Progenitor cell of endocrine pancreas (in vitro differentiated cells): ENCODE measurements at regions not wholly inside any gene's neighbourhood (a gene's known extent, or its start where the extent isn't known, plus 50 kb on each side); places are given as distances from the start of the nearest gene placed in this dataset.

Experiments
- DNase-seq: peaks from one replicate; pipeline ENCODE4 v3.0.0; 2021; ENCODE audit warnings: low spot score; ENCODE audit not compliant: unreplicated experiment
- H3K27ac Mint-ChIP-seq: 2 replicates; pipeline ENCODE4 v1.8.0; 2021; ENCODE audit warnings: mild to moderate bottlenecking, moderate library complexity, mixed read lengths
- H3K27me3 Mint-ChIP-seq: 2 replicates; pipeline ENCODE4 v1.8.0; 2021; ENCODE audit warnings: mixed read lengths
- H3K36me3 Mint-ChIP-seq: 2 replicates; pipeline ENCODE4 v1.8.0; 2022; ENCODE audit warnings: mixed read lengths; ENCODE audit not compliant: insufficient read depth
- H3K4me1 Mint-ChIP-seq: 2 replicates; pipeline ENCODE4 v1.8.0; 2021; ENCODE audit warnings: low read depth, mixed read lengths
- H3K4me3 Mint-ChIP-seq: 2 replicates; pipeline ENCODE4 v1.8.0; 2021; ENCODE audit warnings: low read depth, mild to moderate bottlenecking, moderate library complexity, mixed read lengths
- H3K9me3 Mint-ChIP-seq: 2 replicates; pipeline ENCODE4 v1.8.0; 2021; ENCODE audit warnings: low read depth, mixed read lengths
- CTCF ChIP-seq: fragments of 200-600 bp; sonication (generic); IDR thresholded peaks from one replicate; pipeline ENCODE4 v1.5.0; 2021; ENCODE audit warnings: antibody characterized with exemption, mild to moderate bottlenecking; ENCODE audit not compliant: unreplicated experiment

GRCh38 chr12:13273850-13274249 lies 77.3 kb downstream of the EMP1 start:
- DNase-seq = no peak
- no peak for TF ChIP-seq CTCF
- peaks cover 8% of the 10 kb centered on the region for H3K4me1 Mint-ChIP-seq
- no peak overlapping the region for H3K27ac Mint-ChIP-seq
- no peaks in the 10 kb centered on the region for H3K36me3 Mint-ChIP-seq
- H3K27me3 Mint-ChIP-seq = peaks cover 53% of the 10 kb centered on the region
- H3K4me3 Mint-ChIP-seq = no peak overlapping the region
- H3K9me3 Mint-ChIP-seq = no peaks in the 10 kb centered on the region

- H3K27me3 Mint-ChIP-seq = peaks cover 51% of the 10 kb centered on the region
- H3K4me3 Mint-ChIP-seq = no peak overlapping the region
- peaks cover 7% of the 10 kb centered on the region for H3K4me1 Mint-ChIP-seq
- no peaks in the 10 kb centered on the region for H3K36me3 Mint-ChIP-seq
- no peak for DNase-seq
- no peak for TF ChIP-seq CTCF
- H3K9me3 Mint-ChIP-seq = no peaks in the 10 kb centered on the region
- no peak overlapping the region for H3K27ac Mint-ChIP-seq
Observed at GRCh38 chr12:13273097-13273496, 76.6 kb downstream of the EMP1 start.

- H3K4me3 Mint-ChIP-seq = no peak overlapping the region
- no peaks in the 10 kb centered on the region for H3K9me3 Mint-ChIP-seq
- no peak for DNase-seq
- H3K27ac Mint-ChIP-seq = no peak overlapping the region
- peaks cover 31% of the 10 kb centered on the region for H3K27me3 Mint-ChIP-seq
- TF ChIP-seq CTCF = no peak
- H3K36me3 Mint-ChIP-seq = no peaks in the 10 kb centered on the region
- peaks cover 5% of the 10 kb centered on the region for H3K4me1 Mint-ChIP-seq
Observed at GRCh38 chr12:13270817-13271216, 74.3 kb downstream of the EMP1 start.
